Middle frontal gyrus (tissue), 1 donor: ENCODE measurements at regions not wholly inside any gene's neighbourhood (a gene's known extent, or its start where the extent isn't known, plus 50 kb on each side); places are given as distances from the start of the nearest gene placed in this dataset.

Source experiments
- DNase-seq: peaks from one replicate; pipeline ENCODE4 v3.0.0-alpha.2; 2015; ENCODE audit warnings: low spot score; ENCODE audit errors: extremely low spot score

DNA sequence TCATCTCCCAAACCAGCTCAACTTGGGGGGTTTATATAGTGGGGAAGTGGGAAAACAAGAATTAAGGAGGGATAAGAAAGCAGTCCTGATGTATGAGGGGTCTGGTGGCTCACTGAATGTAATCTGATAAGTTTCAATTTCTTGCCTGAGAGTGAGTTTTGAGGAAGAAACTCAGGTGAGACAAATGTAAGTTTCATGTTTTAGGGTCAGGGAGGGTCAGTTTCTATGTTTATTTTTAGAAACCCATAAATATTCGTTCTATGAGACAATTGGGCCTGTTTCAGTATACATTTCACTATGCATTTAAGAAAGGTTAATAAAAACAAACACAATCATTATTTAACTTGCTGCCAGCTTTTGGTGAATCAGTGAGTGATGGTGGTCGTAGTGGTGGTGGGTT is 128.0 kb upstream of the MBL2 start:
- no peak for DNase-seq

DNA sequence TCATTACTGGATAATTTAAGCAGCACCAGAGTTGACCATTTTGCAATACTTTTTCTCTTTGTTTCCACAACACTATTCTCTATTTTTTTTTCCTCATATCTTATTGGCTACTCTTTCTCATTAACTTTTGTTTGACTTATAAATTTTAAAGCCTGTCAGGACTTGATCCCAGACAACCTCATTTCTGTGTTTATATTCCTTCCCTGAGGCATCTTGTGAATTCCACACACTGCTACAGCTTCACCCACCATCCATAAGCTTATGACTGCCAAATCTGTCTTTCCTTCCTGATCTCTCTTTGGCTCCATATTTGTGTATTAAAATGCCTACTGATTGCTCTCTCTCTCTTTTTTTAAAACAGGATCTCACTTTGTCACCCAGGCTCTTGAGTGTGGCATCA is 124.6 kb upstream of the MBL2 start:
- DNase-seq = no peak

DNA sequence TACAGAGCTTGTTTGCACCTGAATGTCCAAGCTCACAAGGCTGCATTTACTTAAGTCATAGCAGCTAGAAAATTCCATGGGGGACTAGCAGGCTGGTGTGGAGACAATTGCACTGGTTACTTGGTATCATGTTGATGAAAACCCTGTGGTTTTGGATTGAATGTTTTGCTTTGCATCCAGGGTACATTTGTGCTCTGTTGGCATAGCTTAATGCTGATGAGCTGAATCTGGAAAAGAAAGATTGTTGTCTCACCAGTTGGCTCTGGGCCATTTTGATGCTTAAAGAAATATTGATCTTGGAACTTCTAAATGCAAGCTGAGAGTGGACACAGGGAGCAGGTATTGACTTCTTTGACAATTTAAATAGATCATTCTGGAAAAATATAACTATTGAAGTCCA is 122.5 kb upstream of the MBL2 start:
- no peak for DNase-seq

DNA sequence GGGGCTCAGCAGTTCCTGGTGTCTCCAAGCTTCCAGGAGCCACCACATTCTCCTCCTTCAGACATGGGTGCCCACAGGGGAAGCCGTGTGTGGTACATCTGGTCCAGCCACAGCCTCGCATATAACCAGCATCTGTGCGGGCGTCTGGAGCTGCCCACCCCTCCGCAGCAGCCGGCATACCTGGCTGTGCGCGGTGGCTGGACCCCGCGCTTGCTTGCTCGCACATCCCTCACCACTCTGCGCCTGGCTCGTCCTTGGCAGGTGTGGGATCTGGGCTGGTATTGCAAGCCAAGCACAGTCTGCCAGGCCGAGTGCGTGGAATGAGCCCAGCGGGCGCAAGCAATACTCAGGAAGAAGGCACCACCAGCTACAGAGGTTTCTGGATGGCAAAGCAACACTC is 117.7 kb upstream of the MBL2 start:
- no peak for DNase-seq

DNA sequence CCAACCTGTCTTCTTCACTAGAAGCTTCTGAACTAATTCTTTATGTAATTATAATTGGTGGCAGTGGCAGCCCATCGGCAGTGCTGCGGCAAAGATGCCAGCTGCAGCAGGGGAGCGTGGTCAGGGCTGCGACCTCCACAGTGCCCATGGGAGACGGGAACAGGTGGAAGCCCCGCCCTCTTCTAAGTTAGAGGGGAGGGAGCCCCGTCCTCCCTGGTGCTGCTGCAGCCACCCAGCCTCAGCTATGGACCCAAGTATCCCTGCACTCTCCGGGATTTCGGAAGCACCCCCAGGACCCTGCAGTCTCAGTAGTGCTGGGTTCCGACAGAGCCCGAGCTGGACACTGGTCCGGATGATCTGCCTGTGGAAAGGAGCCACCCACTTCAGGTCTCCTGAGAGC is 117.0 kb upstream of the MBL2 start:
- no peak for DNase-seq

DNA sequence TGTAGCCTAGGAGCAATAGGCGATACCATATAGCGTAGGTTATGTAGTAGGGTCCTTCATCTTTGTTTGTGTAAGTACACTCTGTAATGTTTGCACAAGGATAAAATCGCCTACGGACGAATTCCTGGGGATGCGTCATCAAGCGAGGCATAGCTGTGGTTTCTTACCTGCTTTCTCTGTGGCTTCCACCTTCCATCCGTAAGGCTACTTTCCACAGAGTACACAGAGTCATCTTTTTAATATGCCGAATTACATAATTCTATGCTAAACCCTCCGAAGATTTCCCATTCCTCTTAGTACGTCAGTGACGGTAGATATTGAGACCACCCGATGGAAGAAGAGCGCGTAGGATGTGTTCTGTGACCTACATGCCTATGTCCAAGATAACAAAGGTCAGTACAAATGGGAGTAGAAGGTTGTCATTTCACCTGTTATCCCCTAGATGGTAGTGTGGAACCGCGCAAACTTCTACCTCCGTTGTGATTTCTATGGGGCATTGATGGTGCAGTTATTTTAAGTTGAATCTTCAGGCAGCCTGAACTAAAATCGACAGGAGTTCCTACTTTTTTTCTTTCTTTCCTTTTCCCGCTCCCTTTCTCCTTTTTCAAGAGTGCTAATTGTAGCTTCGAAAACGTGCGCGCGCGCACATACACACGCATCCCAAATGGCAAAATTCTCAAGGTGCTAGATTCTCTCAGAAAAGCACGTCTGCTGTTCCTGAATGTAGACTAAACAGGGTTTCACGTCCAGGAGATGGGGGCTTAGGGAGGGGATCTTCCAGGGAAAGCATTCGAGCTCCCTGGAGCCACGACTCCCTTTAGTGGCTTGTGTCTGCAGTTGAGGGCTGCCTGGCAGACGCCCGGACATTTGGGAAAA is 111.7 kb upstream of the MBL2 start:
- peak; percentile 29 for DNase-seq

DNA sequence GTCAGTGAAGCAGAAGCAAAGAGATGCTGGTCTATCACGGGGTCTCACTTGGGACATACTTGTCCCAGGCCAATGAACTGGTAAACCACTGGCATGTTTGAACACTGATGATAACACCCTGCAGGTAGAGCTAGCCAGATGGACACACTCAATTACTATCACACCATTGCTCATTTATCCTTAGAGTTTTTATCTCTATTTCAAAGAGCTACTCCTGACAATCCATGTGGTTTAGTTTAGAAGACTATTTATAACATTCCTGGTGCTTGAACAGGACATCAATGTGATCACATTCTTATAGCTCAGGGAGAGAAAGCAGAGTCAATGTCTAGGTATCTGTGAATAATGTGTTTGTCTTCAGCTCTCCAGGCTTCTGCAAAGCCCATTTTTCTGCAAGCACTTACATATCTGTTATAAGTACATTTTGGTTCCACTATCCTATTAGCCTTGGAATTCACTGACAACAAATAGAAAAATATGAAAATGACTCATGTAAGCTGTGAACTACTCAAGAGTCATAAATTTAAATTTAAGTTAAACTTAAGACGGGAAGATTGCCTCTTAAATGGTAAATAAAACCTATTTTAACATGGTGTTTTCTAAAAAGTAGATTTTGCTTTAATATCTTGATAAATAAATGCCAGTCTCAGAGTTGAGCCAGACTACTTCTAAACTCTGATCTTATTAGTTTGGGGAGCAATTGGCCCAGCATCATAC is 106.7 kb upstream of the MBL2 start:
- no peak for DNase-seq

DNA sequence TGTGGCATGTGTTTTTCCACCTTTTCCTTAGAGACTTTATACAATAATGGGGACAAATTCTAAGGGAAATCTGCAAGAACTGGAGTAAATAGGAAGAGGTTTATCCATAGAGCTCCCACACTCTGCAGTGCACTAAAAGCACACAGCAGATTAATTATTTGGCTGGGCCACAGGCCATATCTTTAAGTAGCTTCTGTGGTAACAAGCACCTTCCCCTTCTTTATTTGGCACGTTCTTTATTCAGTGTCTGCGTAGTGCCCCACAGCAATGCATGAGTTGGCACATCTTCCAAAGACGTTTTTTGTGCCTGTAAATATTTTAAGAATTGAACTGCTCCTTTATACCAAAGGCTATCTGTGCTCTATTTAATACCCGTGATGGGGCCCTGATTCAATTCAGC is 104.9 kb upstream of the MBL2 start:
- no peak for DNase-seq

DNA sequence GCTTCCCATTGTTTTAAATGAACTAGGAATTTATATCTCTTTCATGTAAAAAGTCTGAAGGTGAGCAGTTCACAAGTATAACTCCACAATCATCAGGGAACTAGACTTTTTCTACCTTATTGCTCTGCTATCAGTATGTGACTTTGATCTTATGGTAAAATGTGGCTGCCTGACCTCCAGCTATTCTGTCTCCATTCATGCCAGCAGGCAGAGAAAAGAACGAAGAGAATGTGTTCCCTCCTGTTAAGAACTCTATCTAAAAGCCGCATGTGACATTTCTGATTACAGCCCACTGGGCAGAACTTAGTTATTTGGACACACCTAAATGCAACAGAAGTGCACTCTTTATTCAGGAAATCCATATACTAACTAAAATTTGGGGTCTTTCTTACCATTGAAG is 102.8 kb upstream of the MBL2 start:
- no peak for DNase-seq

DNA sequence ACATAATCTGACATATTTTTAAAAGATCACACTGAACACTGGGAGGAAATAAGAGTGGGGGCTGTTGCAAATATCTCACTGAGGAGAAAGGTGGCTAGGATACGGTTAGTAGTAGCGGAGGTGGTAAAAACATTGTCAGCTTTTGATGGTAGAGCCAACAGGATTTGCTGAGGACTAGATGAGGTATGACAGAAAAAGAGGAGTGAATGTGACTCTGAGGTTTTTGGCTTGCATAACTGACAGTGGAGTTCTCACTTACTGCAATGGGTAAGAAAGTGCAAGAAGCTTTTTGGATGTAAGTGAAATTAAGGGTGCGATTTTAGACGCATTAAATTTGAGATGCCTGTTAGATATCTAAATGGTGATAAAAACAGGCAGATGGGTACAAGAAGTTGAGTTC is 102.0 kb upstream of the MBL2 start:
- no peak for DNase-seq

DNA sequence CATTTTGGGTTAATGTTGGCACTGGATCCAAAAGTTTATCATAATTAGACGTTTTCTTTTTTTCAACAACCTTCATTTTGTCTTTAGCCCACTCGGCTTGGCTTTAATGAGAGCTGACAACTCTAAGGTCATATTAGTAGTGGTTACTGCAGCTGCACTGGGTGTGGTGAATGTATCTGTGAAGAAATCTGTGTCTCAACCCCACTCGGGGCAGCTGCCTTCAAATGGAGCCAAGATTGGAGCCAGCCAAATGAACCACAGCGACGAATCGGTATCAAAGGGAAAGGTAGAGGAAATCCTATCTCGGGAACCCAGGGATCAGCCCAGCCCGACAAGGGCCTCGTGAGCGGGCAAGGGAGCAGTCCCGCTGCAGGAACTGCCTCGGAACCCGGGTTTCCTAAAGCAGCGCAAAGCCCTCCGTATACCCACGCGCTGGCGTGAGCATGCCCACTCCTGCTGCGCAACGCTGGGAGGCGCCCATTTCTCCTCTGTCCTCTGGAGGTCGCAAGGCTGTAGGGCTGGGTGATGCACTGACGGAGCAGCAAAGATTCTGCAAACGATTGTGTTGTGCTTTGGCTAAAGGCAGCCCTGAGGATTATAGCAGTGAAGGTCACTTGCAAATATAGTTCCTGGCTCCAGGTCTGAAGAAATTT is 98.7 kb upstream of the MBL2 start:
- DNase-seq = no peak

DNA sequence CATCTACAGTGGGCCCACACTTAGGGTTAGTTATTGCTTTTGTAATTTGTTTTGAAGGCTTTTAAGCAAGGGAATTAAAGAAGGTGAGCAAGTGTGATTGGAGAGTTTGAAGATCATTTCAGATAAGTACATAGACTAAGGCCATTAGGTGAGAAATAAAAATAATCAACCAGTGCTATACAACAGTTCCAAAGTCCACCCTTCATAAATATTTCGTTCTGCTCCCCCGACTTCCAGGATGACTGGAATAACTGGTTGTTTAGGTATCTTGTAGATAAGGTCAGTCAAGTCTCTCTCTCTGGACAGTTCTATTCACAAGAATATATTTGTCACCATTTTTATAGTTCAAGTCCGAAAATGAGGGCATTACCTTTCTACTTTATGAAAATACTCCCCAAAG is 98.0 kb upstream of the MBL2 start:
- DNase-seq = no peak

DNA sequence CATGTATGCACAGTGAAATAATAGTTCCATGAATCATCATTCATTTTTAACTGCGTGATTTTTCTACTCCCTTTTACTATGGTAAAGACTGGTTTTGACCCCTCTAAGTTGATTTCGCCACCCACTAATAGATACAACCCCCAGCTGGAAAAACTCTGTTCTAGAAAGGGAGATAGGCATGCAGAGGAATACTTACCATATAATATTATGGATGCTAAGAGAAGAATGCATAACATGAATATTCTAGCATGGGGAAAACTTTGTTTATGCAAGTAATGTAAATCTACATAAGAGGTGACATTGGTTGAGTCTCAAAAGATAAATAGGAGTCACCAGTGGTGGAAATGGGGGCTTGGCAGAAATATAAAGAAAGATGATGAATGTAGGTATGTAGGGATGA is 97.3 kb upstream of the MBL2 start:
- DNase-seq = no peak

DNA sequence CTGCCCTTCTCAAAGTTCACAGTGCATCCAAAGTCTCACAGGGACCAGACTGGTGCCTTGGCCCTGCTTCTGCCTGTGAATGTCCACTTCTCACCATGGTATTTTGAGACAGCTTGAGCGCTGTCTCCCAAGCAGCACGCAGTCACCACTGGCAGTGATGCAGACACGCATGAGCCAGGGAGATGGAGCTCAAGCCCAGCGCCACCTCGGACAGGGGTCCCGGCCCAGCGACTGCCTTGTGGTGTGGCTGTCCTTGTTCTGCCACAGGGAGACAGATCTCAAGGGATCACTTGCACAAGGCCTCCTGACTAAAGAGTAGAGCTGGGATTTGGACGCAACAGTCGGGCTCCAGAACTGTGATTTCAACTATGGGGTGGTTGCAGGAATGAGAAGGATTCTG is 92.6 kb upstream of the MBL2 start:
- no peak for DNase-seq

DNA sequence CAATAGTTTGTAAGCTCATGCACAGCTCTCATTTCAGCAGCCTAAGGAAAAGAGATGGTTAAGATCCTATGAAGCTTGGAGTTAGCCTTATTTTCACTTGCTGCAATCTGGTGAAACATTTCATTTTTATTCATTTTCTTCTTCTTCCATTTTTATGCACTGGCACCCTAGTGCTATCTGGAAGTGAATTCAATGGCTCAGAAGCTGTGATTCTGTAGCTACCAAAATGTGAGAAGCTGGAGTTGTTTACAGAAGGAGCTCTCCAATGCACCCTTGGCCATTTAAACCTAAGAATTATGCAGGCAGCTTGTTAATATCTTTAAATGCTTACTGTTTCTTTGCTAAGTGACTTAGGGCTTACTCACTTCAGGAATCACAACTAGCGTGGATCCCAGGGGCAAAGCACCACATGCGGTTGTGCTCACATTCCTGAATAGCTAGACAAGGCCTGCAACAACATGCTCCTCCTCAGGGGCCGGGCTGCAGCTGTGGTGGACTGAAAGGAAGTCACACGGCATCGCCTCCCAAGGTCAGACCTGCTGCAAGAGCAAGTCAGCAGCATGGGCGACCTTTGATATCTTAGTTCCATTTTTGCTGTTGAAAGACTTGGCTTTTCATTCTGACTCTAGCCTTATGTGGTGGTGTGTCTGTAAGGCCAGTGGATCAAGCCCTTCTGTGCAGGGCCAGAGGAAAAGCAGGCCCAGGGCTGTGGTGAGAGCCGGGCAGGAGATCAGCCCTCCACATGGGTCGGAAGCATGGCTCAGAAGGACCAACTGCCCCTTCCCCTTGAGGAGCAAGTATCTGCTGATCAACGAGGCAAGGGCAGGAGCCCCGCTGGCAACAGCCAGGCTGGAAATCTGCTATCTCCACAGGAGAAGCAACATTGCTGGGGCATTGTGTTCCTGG is 91.9 kb upstream of the MBL2 start:
- no peak for DNase-seq

DNA sequence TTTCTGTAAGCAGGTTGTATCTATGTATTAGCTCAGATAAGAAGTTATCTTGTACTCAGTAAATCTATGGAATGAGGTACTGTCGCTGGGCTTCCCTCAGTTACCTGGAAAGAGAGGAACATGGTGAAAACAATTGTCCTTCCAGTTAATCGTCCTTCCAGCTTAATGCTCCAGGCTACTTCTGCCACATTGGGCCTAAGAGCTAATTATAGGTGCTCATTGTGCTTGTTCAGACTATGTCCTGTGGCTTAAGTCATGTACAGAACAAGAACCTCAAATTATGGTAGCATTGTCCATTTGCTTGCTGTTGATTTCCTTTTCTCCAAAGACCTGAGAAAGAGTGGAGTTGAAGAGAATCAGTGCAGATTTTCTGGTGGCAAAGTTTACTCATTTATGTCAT is 86.1 kb upstream of the MBL2 start:
- no peak for DNase-seq

DNA sequence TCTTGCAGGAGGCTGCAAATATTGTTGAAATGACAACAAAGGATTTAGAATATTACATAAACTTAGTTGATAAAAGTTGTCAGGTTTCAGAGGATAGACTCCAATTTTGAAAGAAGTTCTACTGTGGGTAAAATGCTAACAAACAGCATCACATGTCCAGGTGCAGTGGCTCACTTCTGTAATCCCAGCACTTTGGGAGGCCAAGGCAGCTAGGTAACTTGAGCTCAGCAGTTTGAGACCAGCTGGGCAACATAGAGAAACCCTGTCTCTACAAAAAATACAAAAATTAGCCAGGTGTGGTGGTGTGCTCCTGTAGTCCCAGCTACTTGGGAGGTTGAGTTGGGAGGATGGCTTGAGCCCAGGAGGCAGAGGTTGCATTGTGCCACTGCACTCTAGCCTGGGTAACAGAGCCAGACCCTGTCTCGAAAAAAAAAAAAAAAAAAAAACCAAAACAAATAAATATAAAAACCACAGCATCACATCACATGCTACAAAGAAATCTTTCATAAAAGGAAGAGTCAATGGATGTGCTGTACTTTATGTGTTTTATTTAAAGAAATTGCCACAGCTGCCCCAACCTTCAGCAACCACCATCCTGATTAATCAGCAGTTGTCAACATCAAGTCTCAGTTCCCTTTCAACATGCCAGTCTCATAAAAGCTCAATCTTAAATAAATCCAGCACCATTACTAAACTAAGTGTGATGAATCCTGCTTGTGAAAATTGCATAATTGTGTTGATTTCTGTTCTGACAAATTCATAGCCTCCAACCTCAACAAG is 83.2 kb upstream of the MBL2 start:
- DNase-seq = no peak

DNA sequence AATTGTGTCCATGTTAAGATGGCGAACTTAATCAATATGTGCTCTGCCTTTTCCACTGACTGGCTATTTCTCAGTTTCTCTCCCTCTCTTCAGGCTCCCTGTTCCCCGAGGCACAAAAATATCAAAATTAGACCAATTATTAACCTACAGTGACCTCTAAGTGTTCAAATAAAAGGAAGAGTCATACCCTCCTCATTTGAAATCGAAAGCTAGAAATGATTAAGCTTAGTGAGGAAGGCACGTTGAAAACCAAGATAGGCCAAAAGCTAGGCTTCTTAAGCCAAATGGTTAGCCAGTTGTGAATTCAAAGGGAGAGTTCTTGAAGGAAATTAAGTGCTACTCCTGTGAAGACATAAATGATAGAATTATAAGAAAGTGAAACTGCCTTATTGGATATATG is 81.1 kb upstream of the MBL2 start:
- DNase-seq = no peak

DNA sequence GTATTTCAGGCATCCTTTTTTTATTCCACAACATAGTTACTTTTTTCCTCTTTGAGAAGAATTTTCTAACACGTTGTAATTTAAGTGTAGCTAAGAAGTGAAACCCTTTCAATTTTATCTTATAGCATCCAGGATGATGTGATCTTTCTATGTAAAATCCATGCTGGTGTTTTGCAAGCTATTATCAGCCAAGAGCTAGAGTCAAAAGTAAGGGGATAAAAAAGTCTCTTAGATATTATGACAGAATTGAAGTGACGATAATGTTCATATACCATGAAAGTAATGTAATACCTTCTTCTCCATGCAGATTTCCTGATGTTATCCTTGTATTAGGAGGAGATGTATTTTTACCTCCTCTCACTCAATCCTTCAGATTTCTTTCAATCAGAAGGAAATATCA is 64.2 kb upstream of the MBL2 start:
- DNase-seq = no peak
